GM10248 (cell line): ENCODE measurements at regions not wholly inside any gene's neighbourhood (a gene's known extent, or its start where the extent isn't known, plus 50 kb on each side); places are given as distances from the start of the nearest gene placed in this dataset.

ENCODE experiments used
- CTCF ChIA-PET: fragments of 300-600 bp; sonication (Branson Sonifier 250); formaldehyde crosslinking; extraction: SDS; loops from one replicate; lab custom pipeline; 2021; ENCODE audit warnings: antibody characterized with exemption; lab: Yijun Ruan, JAX
- POLR2A ChIA-PET: fragments of 350-650 bp; sonication (Branson Sonifier 250); formaldehyde crosslinking; extraction: SDS; loops from one replicate; lab custom pipeline; 2020; ENCODE audit warnings: antibody characterized with exemption; lab: Yijun Ruan, JAX
- DNase-seq: peaks from one replicate; pipeline ENCODE4 v3.0.0; 2012; ENCODE audit errors: extremely low spot score
- TF ChIP-seq, protein P1 (sequence below): IDR thresholded peaks from 2 replicates; pipeline ENCODE4 v1.5.1; 2012; ENCODE audit warnings: mild to moderate bottlenecking, low read depth; ENCODE audit errors: extremely low read depth, missing control alignments, control extremely low read depth

DNA sequence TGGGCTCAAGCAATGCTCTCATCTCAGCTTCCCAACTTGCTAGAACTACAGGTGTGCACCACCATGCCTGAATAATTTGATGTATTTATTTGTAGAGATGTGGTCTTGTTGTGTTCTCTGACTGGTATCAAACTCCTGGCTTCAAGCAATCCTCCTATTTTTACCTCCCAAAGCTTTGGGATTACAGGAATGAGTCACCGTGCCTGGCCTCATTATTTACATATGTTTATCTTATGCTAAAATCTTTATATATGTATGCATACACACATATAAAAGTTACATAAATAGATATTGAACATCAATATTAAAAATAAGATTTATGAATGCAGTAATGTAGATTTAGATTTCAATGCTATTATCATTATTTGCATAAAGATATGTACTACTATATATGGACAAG is 1634.5 kb upstream of the LRRTM3 start:
- ChIA-PET CTCF (no interaction called here), POLR2A (no interaction called here)
- TF ChIP-seq, protein P1, sequence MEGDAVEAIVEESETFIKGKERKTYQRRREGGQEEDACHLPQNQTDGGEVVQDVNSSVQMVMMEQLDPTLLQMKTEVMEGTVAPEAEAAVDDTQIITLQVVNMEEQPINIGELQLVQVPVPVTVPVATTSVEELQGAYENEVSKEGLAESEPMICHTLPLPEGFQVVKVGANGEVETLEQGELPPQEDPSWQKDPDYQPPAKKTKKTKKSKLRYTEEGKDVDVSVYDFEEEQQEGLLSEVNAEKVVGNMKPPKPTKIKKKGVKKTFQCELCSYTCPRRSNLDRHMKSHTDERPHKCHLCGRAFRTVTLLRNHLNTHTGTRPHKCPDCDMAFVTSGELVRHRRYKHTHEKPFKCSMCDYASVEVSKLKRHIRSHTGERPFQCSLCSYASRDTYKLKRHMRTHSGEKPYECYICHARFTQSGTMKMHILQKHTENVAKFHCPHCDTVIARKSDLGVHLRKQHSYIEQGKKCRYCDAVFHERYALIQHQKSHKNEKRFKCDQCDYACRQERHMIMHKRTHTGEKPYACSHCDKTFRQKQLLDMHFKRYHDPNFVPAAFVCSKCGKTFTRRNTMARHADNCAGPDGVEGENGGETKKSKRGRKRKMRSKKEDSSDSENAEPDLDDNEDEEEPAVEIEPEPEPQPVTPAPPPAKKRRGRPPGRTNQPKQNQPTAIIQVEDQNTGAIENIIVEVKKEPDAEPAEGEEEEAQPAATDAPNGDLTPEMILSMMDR = no peak
- DNase-seq = no peak

DNA sequence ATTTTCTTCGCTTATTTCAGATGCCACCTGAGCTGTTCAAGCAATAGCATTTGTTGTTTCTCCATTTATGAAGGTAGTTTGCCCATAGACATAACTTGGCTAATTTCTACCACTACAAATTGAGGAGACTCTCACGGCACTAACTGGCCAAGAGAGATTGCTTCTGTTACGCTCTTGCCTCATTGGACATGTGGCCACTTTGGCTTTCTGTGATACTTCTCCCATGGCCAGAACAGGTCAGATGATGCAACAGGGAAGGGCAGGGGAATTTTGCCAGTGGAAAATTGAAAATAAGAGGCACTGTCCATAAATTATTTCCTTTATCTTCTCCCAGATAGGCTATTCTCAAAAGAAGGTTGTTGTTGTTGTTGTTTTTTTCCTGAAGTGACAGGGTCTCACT is 1633.3 kb upstream of the LRRTM3 start:
- ChIA-PET CTCF (interaction anchor here (1.0 to 1.3 kb wide), 3 partner anchors 8 to 16 kb away, joined by 3 to 4 read pairs (median 3); no protein-coding TSS in a partner anchor), POLR2A (no interaction called here)
- no peak for DNase-seq
- TF ChIP-seq, protein P1 = no peak

DNA sequence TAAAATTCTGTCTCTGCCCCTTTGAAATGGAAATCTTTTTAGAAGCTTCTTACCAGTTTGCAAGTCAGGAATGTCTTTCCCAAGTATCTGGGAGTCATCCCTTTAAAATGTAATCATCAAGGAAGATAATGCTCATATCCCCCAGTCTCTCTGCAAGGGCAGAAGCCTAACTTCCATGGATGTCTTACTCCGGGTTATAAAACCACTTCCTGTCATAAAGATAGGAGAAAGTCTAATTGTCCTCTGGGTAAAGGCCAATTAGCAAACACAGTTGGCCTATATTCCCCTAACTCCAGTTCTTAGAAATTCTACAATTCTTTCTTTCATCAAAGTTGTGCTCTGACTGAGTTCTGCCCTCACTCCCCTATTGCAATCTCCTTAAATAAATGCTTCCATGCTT is 1631.5 kb upstream of the LRRTM3 start:
- DNase-seq = no peak

DNA sequence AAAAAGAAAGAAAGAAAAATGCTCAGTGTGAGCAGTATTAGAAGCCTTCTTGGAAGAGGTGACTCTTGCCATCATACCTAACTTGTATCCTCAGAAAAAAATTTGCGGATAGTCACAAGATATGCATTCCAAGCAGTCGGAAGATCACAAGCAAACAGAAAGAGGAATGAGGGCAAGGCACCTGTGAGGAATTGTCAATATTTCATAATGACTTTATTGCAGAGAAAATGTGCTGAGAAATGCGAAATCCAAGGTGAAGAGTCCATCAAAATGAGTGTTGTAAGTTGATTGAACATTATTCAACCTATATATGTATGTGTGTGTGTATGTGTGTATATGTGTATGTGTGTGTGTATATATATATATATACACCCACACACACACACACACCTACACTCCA is 1624.7 kb upstream of the LRRTM3 start:
- TF ChIP-seq, protein P1 = no peak
- POLR2A ChIA-PET = no interaction called here
- no peak for DNase-seq
- CTCF ChIA-PET = no interaction called here

More for the DNA sequence above, 1631.5 kb upstream of the LRRTM3 start:
- CTCF ChIA-PET = no interaction called here
- POLR2A ChIA-PET = no interaction called here
- TF ChIP-seq, protein P1 = no peak

DNA sequence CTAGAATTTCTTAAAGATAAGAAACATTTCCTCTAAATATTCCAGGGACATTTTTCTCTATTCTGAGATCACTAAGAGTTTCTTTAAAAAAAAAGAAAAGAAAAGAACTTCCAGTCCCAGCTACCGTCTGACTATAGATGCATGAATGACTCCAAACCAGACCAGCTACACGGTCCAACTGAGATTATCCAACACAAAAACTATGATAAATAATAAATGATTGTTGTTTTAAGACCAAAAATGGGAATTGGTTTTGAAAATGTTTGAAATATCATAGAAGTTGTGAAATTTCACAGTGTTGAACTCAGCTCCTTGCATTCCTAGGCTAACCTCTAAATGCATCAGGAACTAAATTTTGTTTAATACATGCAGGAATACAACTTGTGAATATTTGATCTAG is 1619.6 kb upstream of the LRRTM3 start:
- no peak for DNase-seq
- TF ChIP-seq, protein P1 = no peak
- CTCF ChIA-PET = no interaction called here
- POLR2A ChIA-PET = no interaction called here

DNA sequence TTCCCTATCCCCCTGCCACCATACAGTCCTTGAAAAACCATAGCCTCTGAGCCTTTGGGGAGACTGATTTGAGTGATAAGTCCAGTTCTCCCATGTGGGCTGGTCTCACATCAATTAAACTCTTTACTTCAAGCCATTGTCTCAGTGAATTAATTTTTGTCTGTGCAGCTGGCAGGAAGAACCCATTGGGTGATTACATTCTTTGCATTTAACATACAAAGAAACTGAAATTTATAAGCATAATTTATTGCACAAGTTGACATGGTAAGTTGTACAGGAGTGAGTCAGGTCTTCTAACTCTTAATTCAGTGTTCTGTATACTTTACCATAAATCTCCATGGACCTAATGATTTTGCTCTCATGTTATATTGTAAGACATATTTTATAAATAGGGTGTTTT is 1613.0 kb upstream of the LRRTM3 start:
- POLR2A ChIA-PET = no interaction called here
- DNase-seq = no peak
- CTCF ChIA-PET = no interaction called here
- TF ChIP-seq, protein P1 = no peak
